Hepatic stellate cell (primary cell): ENCODE measurements at regions not wholly inside any gene's neighbourhood (a gene's known extent, or its start where the extent isn't known, plus 50 kb on each side); places are given as distances from the start of the nearest gene placed in this dataset.

Experiments
- DNase-seq: peaks from one replicate; pipeline ENCODE4 v3.0.0; 2011; ENCODE audit warnings: low spot score

- no peak for DNase-seq
Measured at GRCh38 chr9:14560194-14560593, 133.0 kb downstream of the ZDHHC21 start.

- no peak for DNase-seq
Measured at GRCh38 chr9:14554886-14555285, 138.3 kb downstream of the ZDHHC21 start.

DNA sequence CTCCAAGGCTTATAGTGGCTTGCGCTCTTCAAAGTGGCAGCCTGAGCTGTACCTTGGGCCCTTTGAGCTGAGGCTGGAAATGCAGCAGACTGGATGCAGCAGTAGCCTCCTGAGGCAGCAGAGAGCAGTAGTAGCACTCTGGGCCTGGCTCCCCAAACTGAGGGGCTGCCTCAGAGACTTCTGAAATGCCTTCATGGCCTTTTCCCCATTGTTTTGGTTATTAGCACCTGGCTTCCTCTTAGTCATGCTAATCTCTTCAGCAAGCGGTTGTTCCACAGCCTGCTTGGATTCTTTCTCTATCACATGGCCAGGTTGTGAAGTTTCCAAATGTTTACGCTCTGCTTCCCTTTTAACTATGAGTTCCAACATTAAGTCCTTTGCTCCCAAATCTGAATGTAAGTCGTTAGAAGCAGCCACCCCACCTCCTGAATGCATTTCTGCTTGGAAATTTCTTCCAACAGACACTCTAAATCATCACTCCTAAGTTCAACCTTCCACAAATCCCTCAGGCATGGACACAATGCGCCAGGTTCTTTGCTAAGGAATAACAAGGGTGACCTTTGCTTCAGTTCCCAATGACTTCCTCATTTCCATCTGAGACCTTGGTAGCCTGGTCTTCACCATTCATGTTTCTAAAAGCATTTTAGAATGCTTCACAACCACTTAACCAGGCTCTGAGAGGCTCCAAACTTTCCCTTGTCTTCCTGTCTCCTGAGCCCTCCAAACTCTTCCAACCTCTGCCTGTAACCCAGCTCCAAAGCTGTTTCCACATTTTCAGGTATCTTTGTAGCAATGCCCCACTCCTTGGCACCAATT, 145.8 kb downstream of the ZDHHC21 start:
- DNase-seq: no peak

DNA sequence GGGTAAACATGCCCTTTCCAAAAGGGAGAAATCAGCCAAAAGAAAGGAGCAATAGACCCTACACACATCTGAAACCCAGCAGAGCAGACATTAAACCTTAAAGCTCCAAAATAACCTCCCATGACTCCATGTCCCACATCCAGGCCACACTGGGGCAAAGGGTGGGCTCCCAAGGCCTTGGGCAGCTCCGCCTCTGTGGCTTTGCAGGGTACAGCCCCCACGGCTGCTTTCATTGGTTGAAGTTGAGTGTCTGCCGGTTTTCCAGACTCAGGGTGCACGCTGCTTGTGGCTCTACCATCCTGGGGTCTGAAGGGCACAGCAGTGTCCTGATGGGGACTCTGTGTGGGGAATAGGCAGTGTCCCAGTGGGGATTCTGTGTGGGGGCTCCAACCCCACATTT, 146.5 kb downstream of the ZDHHC21 start:
- no peak for DNase-seq

DNA sequence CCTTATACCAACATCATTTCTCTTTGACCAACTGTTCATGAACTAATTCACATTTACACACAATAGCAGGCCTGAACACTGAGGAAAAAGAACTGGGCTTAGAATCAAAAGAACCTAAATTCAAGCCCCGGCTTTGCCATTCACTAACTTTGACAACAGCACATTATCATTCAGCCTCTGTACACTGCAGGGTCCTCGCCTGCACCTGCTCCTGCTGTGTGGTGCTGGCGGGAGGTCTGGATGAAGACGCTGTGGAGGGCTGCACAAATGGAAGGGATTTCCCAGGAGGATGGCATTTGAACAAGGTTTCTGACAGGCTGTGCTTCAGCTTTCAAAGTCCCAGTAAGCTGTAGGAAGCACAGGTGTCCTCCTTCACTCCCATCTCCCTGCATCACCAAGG, 151.2 kb downstream of the ZDHHC21 start:
- no peak for DNase-seq

- no peak for DNase-seq
Measured at GRCh38 chr9:14538526-14538925, 154.7 kb downstream of the ZDHHC21 start.

GRCh38 chr9:14535161-14535955, 157.9 kb downstream of the ZDHHC21 start:
- no peak for DNase-seq

DNA sequence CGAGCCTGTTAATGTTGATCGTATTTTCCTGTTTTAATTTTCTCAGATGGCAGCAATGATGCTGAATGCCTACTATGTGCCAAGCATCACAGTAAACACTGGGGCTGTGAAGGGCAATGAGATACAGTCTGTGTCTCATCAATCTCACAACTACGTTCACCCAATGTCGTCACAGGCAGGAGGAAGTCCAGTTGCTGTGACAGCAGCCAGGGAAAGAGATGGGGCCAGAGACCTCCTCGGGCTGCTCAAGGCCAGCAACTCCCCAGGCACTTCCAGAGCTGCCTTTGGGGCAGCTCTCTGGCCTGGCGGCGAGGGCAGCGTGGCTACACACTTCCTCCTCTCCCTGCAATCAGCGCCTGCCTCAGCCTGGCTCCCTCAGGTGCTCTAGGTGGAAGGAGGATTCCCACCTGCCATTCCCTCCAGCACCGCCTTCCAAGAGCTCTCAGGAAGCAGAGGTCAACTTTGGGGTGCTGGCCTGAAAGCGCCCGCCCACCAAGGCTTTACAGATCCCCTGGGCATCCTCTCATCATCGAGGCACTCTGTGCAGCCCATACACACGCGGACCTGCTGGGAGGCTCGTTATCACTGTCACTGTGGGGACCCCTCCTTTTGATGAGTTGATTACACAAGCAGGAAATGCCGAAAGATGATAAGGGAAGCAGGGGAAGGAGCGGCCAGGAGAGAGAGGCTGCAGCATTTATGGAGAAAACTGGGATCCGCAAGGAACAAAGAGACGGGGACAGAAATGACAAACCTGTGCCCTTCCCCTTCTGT, 159.2 kb downstream of the ZDHHC21 start:
- no peak for DNase-seq

DNA sequence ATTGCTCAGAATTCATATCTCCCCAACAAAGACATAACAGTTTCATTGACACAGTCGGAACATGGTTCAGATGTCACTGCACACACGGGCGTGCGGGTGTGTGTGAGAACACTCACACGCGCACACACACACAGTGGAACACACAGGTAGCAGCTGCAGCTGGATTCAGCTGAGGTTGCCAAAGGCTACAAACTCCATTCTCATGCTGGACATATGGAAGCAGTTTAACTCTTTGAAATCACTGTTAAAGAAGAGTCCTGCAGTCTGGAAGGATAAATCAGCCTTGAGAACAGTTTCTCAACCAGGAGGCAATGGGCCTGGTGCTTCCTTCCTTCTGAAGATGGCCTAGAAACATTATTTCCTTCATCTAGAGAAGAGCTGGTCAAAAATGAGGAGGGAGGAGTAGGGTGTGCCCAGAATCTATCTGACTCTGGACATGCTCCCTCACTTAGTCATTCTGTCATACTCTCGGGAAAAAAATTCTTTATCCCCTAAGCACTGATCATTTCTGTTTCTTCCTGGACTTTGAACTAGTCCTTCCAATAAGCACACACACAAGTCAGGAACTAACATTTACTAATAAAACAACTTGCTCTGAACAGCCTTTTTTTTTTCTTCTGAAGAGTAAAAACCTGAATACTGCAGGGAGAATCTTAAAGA, 160.6 kb downstream of the ZDHHC21 start:
- DNase-seq: peak; percentile 13

- no peak for DNase-seq
Measured at GRCh38 chr9:14531341-14532269, 161.6 kb downstream of the ZDHHC21 start.

DNA sequence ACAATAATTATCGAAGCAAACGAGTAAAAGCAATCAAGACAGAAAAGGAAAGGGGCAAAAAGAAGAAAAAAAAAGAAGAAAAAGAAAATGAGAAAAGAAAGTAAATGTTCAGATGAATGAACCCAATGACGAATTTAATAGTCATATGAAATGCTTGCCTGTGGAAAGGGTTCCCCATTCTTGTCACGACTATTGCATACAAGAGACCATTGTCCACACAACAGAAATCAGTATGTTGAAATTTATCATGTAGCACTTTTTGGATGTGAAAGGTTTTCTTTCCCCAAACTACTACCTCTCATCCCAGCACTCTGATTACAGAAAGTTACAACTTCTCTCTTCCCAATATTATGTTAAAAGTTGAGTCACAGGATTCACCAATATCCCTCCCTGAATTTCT, 162.4 kb downstream of the ZDHHC21 start:
- DNase-seq: no peak

DNA sequence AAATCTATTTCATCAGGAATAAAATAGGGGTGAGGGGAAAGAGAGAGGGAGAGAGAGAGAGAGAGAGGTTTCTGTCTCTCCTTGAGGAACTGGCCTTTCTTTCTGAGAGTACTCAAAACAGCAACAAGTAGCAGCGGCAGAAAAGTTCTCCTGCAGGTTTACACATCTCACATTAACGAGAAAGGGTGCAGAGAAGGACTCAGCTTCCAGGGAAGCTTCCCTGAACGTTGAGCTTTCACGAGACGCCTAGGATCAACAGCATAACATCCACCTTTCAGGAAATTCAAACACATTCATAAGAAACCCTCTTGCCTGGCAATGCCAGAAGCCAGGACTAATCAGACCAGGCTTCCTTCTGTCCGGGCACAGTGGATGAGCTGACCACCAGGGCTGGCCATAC, 162.9 kb downstream of the ZDHHC21 start:
- DNase-seq: no peak

DNA sequence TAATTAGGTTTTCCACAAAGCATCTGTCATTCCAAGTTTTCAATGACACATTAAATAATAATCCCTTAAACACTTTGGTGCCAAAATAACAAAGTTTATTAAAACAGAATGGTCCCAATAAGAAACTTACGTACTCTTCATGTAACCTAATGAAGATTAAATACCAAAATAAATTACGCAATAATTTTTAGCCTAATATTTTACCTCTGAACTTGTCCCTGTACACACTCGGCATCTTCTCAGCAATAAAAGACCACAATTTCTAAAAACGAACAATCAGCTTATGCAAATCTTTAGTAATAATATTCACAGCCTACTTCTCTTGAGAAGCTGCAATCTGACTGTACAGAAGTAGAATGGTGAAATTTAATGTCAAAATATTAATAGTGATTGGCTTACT, 163.6 kb downstream of the ZDHHC21 start:
- DNase-seq: no peak

- no peak for DNase-seq
Measured at GRCh38 chr9:14529054-14529453, 164.2 kb downstream of the ZDHHC21 start.

DNA sequence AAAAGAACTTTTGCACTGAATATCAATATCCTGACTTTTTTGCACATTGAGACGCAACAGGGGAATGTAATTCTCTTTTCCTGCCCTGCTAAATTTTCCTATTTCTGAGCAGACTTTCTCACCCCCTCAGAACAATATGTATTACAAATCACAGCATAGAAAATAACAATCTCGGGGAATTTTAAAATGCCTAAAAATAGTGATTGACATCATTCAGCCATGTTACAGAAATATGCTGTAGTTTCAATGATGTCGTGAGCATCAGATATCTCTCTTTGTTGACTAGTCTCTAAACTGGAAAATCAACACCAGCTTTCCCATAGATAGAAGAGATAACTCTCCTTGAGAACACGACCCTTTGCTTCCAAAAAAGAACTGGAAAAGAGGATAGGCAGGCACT, 166.7 kb downstream of the ZDHHC21 start:
- no peak for DNase-seq

DNA sequence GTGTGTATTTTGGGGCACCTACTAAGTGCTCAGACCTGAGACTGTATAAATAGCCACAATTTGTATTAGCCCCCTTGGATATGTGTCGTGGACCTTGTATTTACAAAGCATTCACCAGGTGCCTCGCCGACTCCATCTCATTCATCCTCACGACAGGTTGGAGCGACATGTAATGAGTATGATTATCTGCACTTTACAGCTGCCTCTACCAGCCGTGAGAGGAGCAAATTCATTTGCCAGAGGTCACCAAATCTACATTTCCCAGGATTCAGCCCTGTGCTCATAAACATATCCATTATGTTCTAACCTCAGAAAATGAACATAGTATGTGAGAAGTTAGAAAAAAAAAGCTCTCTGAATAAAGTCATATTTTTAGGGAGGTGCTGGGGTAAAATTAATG, 167.4 kb downstream of the ZDHHC21 start:
- no peak for DNase-seq

DNA sequence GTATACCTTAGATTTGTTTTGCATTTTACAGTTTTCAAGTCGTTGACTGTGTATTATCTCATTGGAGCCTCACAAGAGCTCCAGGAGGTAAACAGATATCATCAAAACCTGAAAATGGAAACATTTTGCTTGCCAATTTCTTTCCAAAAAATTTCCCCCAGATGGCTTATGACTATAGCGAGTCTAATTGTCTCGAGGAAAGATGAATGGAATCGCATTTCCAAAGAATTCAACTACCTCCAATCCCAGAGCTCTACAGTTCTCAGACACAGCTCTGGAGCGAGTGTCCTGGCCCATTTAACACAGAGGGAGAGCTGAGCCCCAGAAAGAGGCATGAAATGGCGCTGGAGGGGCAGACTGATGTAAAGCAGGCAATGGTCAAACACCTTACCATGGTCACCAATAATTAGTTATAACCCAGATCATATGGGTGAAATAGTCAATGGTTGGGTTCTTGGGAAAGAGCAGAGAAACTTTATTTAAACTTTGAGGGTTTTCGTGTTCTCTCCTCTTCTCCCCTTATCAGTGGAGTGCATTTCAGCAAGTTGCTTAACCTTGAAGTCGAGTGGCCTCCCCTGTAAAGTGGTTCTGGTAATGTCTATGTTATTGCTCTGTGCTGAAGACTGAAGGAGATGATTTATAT, 168.2 kb downstream of the ZDHHC21 start:
- no peak for DNase-seq

GRCh38 chr9:14523545-14523944, 169.7 kb downstream of the ZDHHC21 start:
- DNase-seq: no peak

GRCh38 chr9:14522627-14523379, 170.4 kb downstream of the ZDHHC21 start:
- DNase-seq: no peak

GRCh38 chr9:14520341-14520740, 172.9 kb downstream of the ZDHHC21 start:
- no peak for DNase-seq
